ENCODE measurements at regions not wholly inside any gene's neighbourhood (a gene's known extent, or its start where the extent isn't known, plus 50 kb on each side); places are given as distances from the start of the nearest gene placed in this dataset.
"Not testable (repeated sequence)": the region's sequence is repeated elsewhere in the genome, so short reads cannot be mapped to it uniquely, and the experiment has no call there.

GRCh38 chr1:192907545-192908243 is 98.9 kb downstream of the RGS2 start:
- no peak for DNase-seq

GRCh38 chr1:192911896-192912656 is 103.2 kb downstream of the RGS2 start:
- DNase-seq, result not testable (repeated sequence)

GRCh38 chr1:192913683-192914082 is 104.8 kb downstream of the RGS2 start:
- DNase-seq, result no peak

GRCh38 chr1:192914092-192914491 is 105.3 kb downstream of the RGS2 start:
- DNase-seq, result no peak

GRCh38 chr1:192914696-192915095 is 105.9 kb downstream of the RGS2 start:
- no peak for DNase-seq

- no peak for DNase-seq
Measured at GRCh38 chr1:192916021-192916420, 107.2 kb downstream of the RGS2 start.

- no peak for DNase-seq
Measured at GRCh38 chr1:192918259-192918658, 109.4 kb downstream of the RGS2 start.

GRCh38 chr1:192920412-192920811 is 111.6 kb downstream of the RGS2 start:
- no peak for DNase-seq

- no peak for DNase-seq
Measured at GRCh38 chr1:192925609-192926008, 116.8 kb downstream of the RGS2 start.

GRCh38 chr1:192926736-192927135 is 117.9 kb downstream of the RGS2 start:
- no peak for DNase-seq

- DNase-seq, result no peak
Measured at GRCh38 chr1:192927496-192927895, 118.7 kb downstream of the RGS2 start.

- no peak for DNase-seq
Measured at GRCh38 chr1:192929597-192929996, 120.8 kb downstream of the RGS2 start.

GRCh38 chr1:192933744-192934143 is 124.9 kb downstream of the RGS2 start:
- no peak for DNase-seq

- no peak for DNase-seq
Measured at GRCh38 chr1:192936313-192937018, 122.7 kb downstream of the UCHL5 start.

GRCh38 chr1:192937128-192937527 is 122.0 kb downstream of the UCHL5 start:
- DNase-seq, result no peak

GRCh38 chr1:192939440-192939839 is 119.7 kb downstream of the UCHL5 start:
- no peak for DNase-seq

GRCh38 chr1:192940658-192941057 is 118.5 kb downstream of the UCHL5 start:
- no peak for DNase-seq

- no peak for DNase-seq
Measured at GRCh38 chr1:192941722-192942411, 117.3 kb downstream of the UCHL5 start.

GRCh38 chr1:192943108-192943507 is 116.1 kb downstream of the UCHL5 start:
- no peak for DNase-seq

GRCh38 chr1:192943522-192943921 is 115.6 kb downstream of the UCHL5 start:
- DNase-seq, result no peak

GRCh38 chr1:192945390-192946130 is 113.6 kb downstream of the UCHL5 start:
- peak; percentile 2 for DNase-seq

- no peak for DNase-seq
Measured at GRCh38 chr1:192949783-192950182, 109.4 kb downstream of the UCHL5 start.

Data from NK-92 treated with Interleukin-12 subunit alpha and Interleukin-12 subunit beta, amount 100 ng/mL, for 24 hours (cell line).